ENCODE measurements at regions not wholly inside any gene's neighbourhood (a gene's known extent, or its start where the extent isn't known, plus 50 kb on each side); places are given as distances from the start of the nearest gene placed in this dataset.

- no peak for DNase-seq
Observed at GRCh38 chr11:112357488-112357887, 96.8 kb upstream of the PLET1 start.

- no peak for DNase-seq
Observed at GRCh38 chr11:112361396-112361795, 100.7 kb upstream of the PLET1 start.

GRCh38 chr11:112363527-112363926 is 102.9 kb upstream of the PLET1 start:
- DNase-seq, result no peak

- no peak for DNase-seq
Observed at GRCh38 chr11:112364962-112365481, 104.4 kb upstream of the PLET1 start.

- DNase-seq, result no peak
Observed at GRCh38 chr11:112366012-112366411, 105.4 kb upstream of the PLET1 start.

- DNase-seq, result no peak
Observed at GRCh38 chr11:112366777-112367176, 106.1 kb upstream of the PLET1 start.

GRCh38 chr11:112367461-112367860 is 106.8 kb upstream of the PLET1 start:
- DNase-seq, result no peak

GRCh38 chr11:112367895-112368294 is 107.2 kb upstream of the PLET1 start:
- DNase-seq, result no peak

GRCh38 chr11:112368381-112368780 is 107.7 kb upstream of the PLET1 start:
- DNase-seq, result no peak

- no peak for DNase-seq
Observed at GRCh38 chr11:112369374-112369773, 108.7 kb upstream of the PLET1 start.

GRCh38 chr11:112369916-112370315 is 109.3 kb upstream of the PLET1 start:
- no peak for DNase-seq

GRCh38 chr11:112374486-112375140 is 114.0 kb upstream of the PLET1 start:
- no peak for DNase-seq

- DNase-seq, result no peak
Observed at GRCh38 chr11:112377946-112378345, 117.3 kb upstream of the PLET1 start.

- DNase-seq, result no peak
Observed at GRCh38 chr11:112380464-112380863, 119.8 kb upstream of the PLET1 start.

- DNase-seq, result no peak
Observed at GRCh38 chr11:112381578-112381977, 120.9 kb upstream of the PLET1 start.

GRCh38 chr11:112382561-112382960 is 121.9 kb upstream of the PLET1 start:
- no peak for DNase-seq

GRCh38 chr11:112388496-112388895 is 127.8 kb upstream of the PLET1 start:
- DNase-seq, result no peak

- no peak for DNase-seq
Observed at GRCh38 chr11:112391086-112391485, 130.4 kb upstream of the PLET1 start.

- no peak for DNase-seq
Observed at GRCh38 chr11:112392904-112393303, 132.2 kb upstream of the PLET1 start.

GRCh38 chr11:112394304-112394703 is 133.6 kb upstream of the PLET1 start:
- no peak for DNase-seq

- no peak for DNase-seq
Observed at GRCh38 chr11:112396076-112396475, 135.4 kb upstream of the PLET1 start.

GRCh38 chr11:112398798-112399478 is 138.3 kb upstream of the PLET1 start:
- DNase-seq, result no peak

- no peak for DNase-seq
Observed at GRCh38 chr11:112400476-112401014, 139.9 kb upstream of the PLET1 start.

GRCh38 chr11:112401036-112401769 is 140.5 kb upstream of the PLET1 start:
- no peak for DNase-seq

All from activated CD8-positive, alpha-beta memory T cell treated with anti-CD3 and anti-CD28 coated beads, Interleukin-2, amount 50 U/mL, for 48 hours (primary cell).